GM12891 (cell line): ENCODE measurements at regions not wholly inside any gene's neighbourhood (a gene's known extent, or its start where the extent isn't known, plus 50 kb on each side); places are given as distances from the start of the nearest gene placed in this dataset.
A peak's percentile ranks its signal among the peaks of the same experiment; 100 is the strongest.

Source experiments
- PAX5 ChIP-seq: IDR thresholded peaks from 2 replicates; pipeline ENCODE4 v1.6.1; 2011; ENCODE audit warnings: low read length, moderate library complexity, mild to moderate bottlenecking; ENCODE audit not compliant: insufficient read depth, severe bottlenecking
- POLR2A ChIP-seq: IDR thresholded peaks from 2 replicates; pipeline ENCODE4 v1.6.1; 2011; ENCODE audit warnings: low read depth, low read length, control low read depth
- POLR2AphosphoS5 ChIP-seq: IDR thresholded peaks from 2 replicates; pipeline ENCODE4 v1.6.1; 2011; ENCODE audit warnings: low read depth, low read length, control low read depth
- POU2F2 ChIP-seq: IDR thresholded peaks from 2 replicates; pipeline ENCODE4 v1.6.1; 2011; ENCODE audit warnings: low read depth, mild to moderate bottlenecking, control low read depth, low read length, moderate library complexity
- SPI1 ChIP-seq: IDR thresholded peaks from 2 replicates; pipeline ENCODE4 v1.6.1; 2011; ENCODE audit warnings: low read depth, low read length, control low read depth
- TAF1 ChIP-seq: IDR thresholded peaks from 2 replicates; pipeline ENCODE4 v1.6.1; 2011; ENCODE audit warnings: low read depth, low read length, control low read depth

- TF ChIP-seq TAF1: no peak
- no peak for TF ChIP-seq POLR2A
- TF ChIP-seq SPI1: peak; percentile 84
- no peak for TF ChIP-seq POU2F2
- no peak for TF ChIP-seq POLR2AphosphoS5
- TF ChIP-seq PAX5: no peak
Observed at GRCh38 chr12:98259693-98260092, 255.7 kb upstream of the TMPO start.
